ENCODE measurements at regions not wholly inside any gene's neighbourhood (a gene's known extent, or its start where the extent isn't known, plus 50 kb on each side); places are given as distances from the start of the nearest gene placed in this dataset.

- TF ChIP-seq CTCF (IDR thresholded peaks at IDR 0.05), result no peak
- no peak for TF ChIP-seq POLR2A (IDR thresholded peaks at IDR 0.05)
Measured at GRCh38 chr9:109682227-109682626, 97.8 kb upstream of the PALM2AKAP2 start.
